ENCODE measurements at regions not wholly inside any gene's neighbourhood (a gene's known extent, or its start where the extent isn't known, plus 50 kb on each side); places are given as distances from the start of the nearest gene placed in this dataset.

DNA sequence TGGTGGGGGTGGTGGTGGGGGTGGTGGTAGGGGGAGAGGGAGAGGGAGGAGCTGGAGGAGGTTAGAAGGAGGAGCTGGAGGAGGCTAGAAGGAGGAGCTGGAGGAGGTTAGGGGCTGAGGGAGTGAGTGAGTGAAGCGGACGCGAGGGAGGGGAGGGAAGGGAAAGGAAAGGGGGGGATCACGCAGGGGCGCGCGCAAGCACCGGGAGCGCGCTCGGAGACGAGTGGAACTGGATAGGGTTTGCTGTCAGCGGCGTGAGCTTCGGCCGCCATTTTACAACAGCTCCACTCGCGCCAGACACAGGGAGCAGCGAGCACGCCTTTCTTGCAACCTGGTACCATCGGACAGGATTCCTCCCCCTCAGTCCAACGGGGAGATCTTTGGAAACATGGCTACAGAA, 90.5 kb upstream of the FERMT1 start:
- no peak for DNase-seq (ENCODE audit: low read depth)
- TF ChIP-seq POLR2A (IDR thresholded peaks at IDR 0.05; ENCODE audit: extremely low read depth, insufficient read length), result no peak
- TF ChIP-seq, protein P1, sequence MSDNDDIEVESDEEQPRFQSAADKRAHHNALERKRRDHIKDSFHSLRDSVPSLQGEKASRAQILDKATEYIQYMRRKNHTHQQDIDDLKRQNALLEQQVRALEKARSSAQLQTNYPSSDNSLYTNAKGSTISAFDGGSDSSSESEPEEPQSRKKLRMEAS (IDR thresholded peaks at IDR 0.05; ENCODE audit: low read depth, low read length), result no peak
- TF ChIP-seq, protein P2, sequence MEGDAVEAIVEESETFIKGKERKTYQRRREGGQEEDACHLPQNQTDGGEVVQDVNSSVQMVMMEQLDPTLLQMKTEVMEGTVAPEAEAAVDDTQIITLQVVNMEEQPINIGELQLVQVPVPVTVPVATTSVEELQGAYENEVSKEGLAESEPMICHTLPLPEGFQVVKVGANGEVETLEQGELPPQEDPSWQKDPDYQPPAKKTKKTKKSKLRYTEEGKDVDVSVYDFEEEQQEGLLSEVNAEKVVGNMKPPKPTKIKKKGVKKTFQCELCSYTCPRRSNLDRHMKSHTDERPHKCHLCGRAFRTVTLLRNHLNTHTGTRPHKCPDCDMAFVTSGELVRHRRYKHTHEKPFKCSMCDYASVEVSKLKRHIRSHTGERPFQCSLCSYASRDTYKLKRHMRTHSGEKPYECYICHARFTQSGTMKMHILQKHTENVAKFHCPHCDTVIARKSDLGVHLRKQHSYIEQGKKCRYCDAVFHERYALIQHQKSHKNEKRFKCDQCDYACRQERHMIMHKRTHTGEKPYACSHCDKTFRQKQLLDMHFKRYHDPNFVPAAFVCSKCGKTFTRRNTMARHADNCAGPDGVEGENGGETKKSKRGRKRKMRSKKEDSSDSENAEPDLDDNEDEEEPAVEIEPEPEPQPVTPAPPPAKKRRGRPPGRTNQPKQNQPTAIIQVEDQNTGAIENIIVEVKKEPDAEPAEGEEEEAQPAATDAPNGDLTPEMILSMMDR (IDR thresholded peaks at IDR 0.05; ENCODE audit: low read depth, low read length), result no peak
- no peak for TF ChIP-seq MYC (IDR thresholded peaks at IDR 0.05; ENCODE audit: low read depth, low read length)
- no peak overlapping the region for H3K4me3 ChIP-seq (ENCODE audit: low read depth, low read length)

DNA sequence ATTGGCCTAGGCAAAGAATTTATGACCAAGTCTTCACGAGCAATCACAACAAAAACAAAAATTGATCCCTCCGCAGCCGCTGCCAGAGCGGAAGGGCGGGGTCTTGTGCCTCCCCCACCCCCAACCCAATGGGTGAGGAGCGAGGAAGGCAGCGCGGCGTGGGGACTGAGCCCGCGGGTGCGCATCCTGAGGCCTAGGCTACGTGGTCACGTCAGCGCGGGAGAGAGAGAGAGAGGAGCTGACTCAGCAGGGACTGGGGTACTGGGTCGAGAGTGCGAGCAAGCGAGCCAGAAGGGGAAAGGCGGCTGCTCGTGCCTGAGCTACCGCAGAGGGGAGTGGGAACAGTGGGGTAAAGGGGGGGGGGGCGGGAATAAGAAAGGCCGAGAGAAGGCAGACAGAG, 90.1 kb upstream of the FERMT1 start:
- DNase-seq (ENCODE audit: low read depth), result no peak
- H3K4me3 ChIP-seq (ENCODE audit: low read depth, low read length), result no peak overlapping the region
- no peak for TF ChIP-seq POLR2A (IDR thresholded peaks at IDR 0.05; ENCODE audit: extremely low read depth, insufficient read length)
- no peak for TF ChIP-seq MYC (IDR thresholded peaks at IDR 0.05; ENCODE audit: low read depth, low read length)
- TF ChIP-seq, protein P2 (IDR thresholded peaks at IDR 0.05; ENCODE audit: low read depth, low read length), result no peak
- TF ChIP-seq, protein P1 (IDR thresholded peaks at IDR 0.05; ENCODE audit: low read depth, low read length), result no peak

DNA sequence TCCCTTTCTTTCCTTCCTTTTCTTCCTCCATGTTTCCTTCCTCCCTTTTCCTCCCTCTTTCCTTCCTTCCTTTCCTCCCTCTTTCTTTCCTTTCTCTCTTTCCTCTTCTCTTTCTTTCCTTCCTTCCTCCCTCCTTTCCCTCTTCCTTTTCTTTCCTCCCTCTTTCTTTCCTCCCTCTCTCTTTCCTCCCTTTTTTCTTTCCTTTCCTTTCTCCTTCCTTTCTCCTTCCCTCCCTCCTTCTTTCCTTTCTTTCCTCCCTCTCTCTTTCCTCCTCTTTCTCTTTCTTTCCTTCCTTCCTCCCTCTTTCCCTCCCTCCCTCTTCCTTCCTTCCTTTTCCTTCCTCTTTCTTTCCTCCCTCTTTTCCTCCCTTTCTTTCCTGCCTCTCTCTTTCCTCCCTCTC, 86.3 kb upstream of the FERMT1 start:
- no peak overlapping the region for H3K4me3 ChIP-seq (ENCODE audit: low read depth, low read length)
- TF ChIP-seq, protein P1 (IDR thresholded peaks at IDR 0.05; ENCODE audit: low read depth, low read length), result no peak
- TF ChIP-seq MYC (IDR thresholded peaks at IDR 0.05; ENCODE audit: low read depth, low read length) (no peak), POLR2A (IDR thresholded peaks at IDR 0.05; ENCODE audit: extremely low read depth, insufficient read length) (no peak)
- TF ChIP-seq, protein P2 (IDR thresholded peaks at IDR 0.05; ENCODE audit: low read depth, low read length), result no peak
- DNase-seq (ENCODE audit: low read depth), result no peak

DNA sequence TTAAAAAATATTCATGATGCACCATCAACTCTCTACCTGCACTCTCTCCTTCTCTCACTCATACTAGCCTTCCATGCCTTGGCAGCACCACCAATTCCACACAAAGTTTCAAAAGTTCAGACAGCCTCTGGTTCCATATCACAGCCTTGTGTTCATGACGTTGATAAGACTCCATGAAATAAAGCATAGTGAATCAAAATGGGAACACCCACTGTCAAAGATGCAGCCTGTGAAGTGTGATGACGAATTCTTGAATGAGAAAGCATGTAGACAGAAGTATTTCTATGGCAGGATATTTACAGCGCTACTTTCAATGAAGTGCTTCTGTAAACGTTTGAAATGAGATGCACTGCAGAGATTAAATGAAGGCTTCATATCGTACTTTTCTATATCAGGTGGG, 77.3 kb upstream of the FERMT1 start:
- no peak for TF ChIP-seq MYC (IDR thresholded peaks at IDR 0.05; ENCODE audit: low read depth, low read length)
- TF ChIP-seq, protein P1 (IDR thresholded peaks at IDR 0.05; ENCODE audit: low read depth, low read length), result no peak
- no peak for TF ChIP-seq POLR2A (IDR thresholded peaks at IDR 0.05; ENCODE audit: extremely low read depth, insufficient read length)
- TF ChIP-seq, protein P2 (IDR thresholded peaks at IDR 0.05; ENCODE audit: low read depth, low read length), result no peak
- no peak overlapping the region for H3K4me3 ChIP-seq (ENCODE audit: low read depth, low read length)
- DNase-seq (ENCODE audit: low read depth), result no peak

DNA sequence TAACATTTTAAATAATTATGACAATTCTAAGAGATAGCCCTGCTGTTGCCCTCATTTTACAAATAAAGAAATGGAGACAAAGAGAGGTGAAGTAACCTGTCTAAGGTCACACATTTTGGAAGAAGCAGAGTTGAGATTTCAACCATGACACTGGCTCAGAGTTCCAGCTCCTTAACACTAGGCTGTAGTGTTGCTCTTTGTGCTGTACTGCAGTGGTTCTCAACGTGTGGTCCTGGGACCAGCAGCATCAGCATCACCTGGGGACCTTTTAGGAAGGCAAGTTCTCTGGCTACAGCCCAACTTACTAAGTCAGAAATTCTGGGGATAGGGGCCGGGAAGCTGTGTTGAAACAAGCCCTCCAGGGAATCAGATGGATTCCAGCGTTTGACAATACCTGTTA, 62.4 kb upstream of the FERMT1 start:
- no peak overlapping the region for H3K4me3 ChIP-seq (ENCODE audit: low read depth, low read length)
- peak; percentile 33 for DNase-seq (ENCODE audit: low read depth)
- TF ChIP-seq MYC (IDR thresholded peaks at IDR 0.05; ENCODE audit: low read depth, low read length) (no peak), POLR2A (IDR thresholded peaks at IDR 0.05; ENCODE audit: extremely low read depth, insufficient read length) (no peak)
- TF ChIP-seq, protein P1 (IDR thresholded peaks at IDR 0.05; ENCODE audit: low read depth, low read length), result no peak
- TF ChIP-seq, protein P2 (IDR thresholded peaks at IDR 0.05; ENCODE audit: low read depth, low read length), result peak; percentile 42

DNA sequence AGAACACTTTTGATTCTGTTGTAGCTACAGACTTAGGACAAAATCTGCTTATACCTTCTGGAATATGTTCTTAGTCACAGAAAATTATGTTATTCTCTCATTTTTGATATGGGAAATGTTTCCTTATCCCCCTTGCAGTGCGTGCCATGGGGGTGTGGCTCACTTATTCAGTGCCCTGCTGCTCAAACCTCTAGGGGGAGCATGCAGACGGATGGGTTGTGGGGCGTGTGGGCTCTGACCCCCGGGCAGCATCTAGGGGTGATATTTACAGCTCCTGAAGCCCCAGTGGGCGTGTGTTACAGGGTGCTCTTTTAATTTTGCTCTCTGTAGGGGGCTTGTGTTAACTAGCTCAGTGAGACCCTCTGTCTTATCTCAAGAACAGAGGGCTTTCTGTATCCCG, 61.3 kb upstream of the FERMT1 start:
- H3K4me3 ChIP-seq (ENCODE audit: low read depth, low read length), result no peak overlapping the region
- DNase-seq (ENCODE audit: low read depth), result peak; percentile 27
- TF ChIP-seq MYC (IDR thresholded peaks at IDR 0.05; ENCODE audit: low read depth, low read length) (no peak), POLR2A (IDR thresholded peaks at IDR 0.05; ENCODE audit: extremely low read depth, insufficient read length) (no peak)
- TF ChIP-seq, protein P2 (IDR thresholded peaks at IDR 0.05; ENCODE audit: low read depth, low read length), result peak; percentile 42
- TF ChIP-seq, protein P1 (IDR thresholded peaks at IDR 0.05; ENCODE audit: low read depth, low read length), result no peak

Data from NB4 (cell line).